HFF-Myc (cell line): ENCODE measurements at regions not wholly inside any gene's neighbourhood (a gene's known extent, or its start where the extent isn't known, plus 50 kb on each side); places are given as distances from the start of the nearest gene placed in this dataset.

Source experiments
- DNase-seq: peaks from one replicate; pipeline ENCODE4 v3.0.0-alpha.2; 2011; ENCODE audit warnings: low read depth; ENCODE audit errors: extremely low read depth
- H3K4me3 ChIP-seq: replicated peaks from 2 replicates; pipeline ENCODE4 v1.5.1; 2011; ENCODE audit warnings: low read depth, mild to moderate bottlenecking, control low read depth, low read length
- CTCF ChIP-seq: IDR thresholded peaks from 2 replicates; pipeline ENCODE4 v1.5.1; 2012; ENCODE audit warnings: mild to moderate bottlenecking, low read depth, low read length, control low read depth; ENCODE audit errors: missing control alignments

- no peak for DNase-seq
- no peak overlapping the region for H3K4me3 ChIP-seq
- no peak for TF ChIP-seq CTCF
Observed at GRCh38 chr16:59586331-59586730, 852.2 kb upstream of the GOT2 start.

- no peak for DNase-seq
- H3K4me3 ChIP-seq, result no peak overlapping the region
- TF ChIP-seq CTCF, result no peak
Observed at GRCh38 chr16:59574296-59574695, 840.2 kb upstream of the GOT2 start.

- DNase-seq, result no peak
- no peak overlapping the region for H3K4me3 ChIP-seq
- TF ChIP-seq CTCF, result no peak
Observed at GRCh38 chr16:59573528-59574271, 839.6 kb upstream of the GOT2 start.

GRCh38 chr16:59567496-59567895, 833.4 kb upstream of the GOT2 start:
- TF ChIP-seq CTCF, result no peak
- H3K4me3 ChIP-seq, result no peak overlapping the region
- DNase-seq, result no peak

GRCh38 chr16:59566446-59566845, 832.3 kb upstream of the GOT2 start:
- no peak for TF ChIP-seq CTCF
- DNase-seq, result no peak

GRCh38 chr16:59558679-59559078, 824.6 kb upstream of the GOT2 start:
- DNase-seq, result no peak
- TF ChIP-seq CTCF, result no peak
- H3K4me3 ChIP-seq, result no peak overlapping the region

More at GRCh38 chr16:59566446-59566845, 832.3 kb upstream of the GOT2 start:
- no peak overlapping the region for H3K4me3 ChIP-seq

GRCh38 chr16:59552164-59552563, 818.0 kb upstream of the GOT2 start:
- no peak for TF ChIP-seq CTCF
- DNase-seq, result no peak
- no peak overlapping the region for H3K4me3 ChIP-seq
